GM18858 (cell line): ENCODE measurements at regions not wholly inside any gene's neighbourhood (a gene's known extent, or its start where the extent isn't known, plus 50 kb on each side); places are given as distances from the start of the nearest gene placed in this dataset.

Experiments used
- ATAC-seq: cut with Tn5 transposase; IDR thresholded peaks from one replicate; pipeline ENCODE4 v1.9.1; 2021; ENCODE audit not compliant: unreplicated experiment

- no peak for ATAC-seq
Measured at GRCh38 chr10:89879121-89879520, 177.7 kb downstream of the KIF20B start.

GRCh38 chr10:89887406-89887805, 186.0 kb downstream of the KIF20B start:
- ATAC-seq, result peak; percentile 42

- peak; percentile 70 for ATAC-seq
Measured at GRCh38 chr10:89887830-89888229, 186.4 kb downstream of the KIF20B start.

DNA sequence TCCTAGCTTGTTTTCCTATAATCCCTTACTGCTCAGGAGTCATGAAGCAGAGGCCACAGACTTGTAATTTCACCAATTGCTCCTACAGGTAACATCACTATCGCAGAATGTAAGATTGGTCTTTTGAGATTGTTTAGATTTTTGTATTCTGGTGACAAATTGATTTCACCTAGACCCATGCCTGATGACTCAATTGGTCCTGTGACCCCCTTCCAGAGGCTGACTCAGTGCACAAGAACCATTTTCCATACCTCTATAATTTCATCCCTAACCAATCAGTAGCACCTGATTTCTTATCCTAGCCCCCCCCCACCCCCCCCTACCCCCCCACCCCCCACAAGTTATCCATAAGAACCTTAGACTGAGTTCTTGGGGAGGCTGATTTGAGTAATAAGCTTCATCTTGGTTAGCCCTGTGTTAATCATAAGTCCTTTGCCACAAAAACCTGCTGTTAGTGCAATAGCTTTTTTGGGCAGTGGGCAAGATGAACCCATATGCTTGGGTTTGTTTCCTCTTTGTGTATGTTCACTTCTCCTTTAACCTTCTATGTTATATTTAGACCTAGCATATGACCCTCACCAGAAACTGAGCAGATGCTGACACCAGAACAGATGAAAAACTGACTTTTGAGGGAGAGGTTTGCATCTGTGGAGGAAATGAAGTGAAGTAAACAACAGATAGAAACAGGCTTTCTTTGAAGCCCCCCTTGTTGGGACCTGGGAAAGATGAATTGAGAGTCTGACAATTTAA, 187.1 kb downstream of the KIF20B start:
- ATAC-seq, result peak; percentile 66

DNA sequence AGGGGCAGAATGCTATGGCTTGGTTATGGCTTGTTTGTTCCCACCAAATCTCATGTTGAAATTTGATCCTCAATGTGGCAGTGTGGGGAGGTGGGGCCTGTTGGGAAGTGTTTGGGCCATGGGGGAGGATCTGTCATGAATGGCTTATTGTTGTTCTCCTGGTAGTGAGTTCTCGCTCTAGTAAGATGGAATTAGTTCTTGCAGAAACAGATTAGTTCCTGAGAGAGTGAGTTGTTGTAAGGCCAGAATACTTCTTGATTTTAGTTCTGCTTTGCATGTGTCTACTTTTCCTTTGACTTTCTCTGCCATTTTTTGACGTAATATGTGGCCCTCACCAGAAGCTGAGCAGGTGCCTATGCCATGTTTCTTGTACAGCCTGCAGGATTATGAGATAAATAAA, 188.2 kb downstream of the KIF20B start:
- no peak for ATAC-seq

DNA sequence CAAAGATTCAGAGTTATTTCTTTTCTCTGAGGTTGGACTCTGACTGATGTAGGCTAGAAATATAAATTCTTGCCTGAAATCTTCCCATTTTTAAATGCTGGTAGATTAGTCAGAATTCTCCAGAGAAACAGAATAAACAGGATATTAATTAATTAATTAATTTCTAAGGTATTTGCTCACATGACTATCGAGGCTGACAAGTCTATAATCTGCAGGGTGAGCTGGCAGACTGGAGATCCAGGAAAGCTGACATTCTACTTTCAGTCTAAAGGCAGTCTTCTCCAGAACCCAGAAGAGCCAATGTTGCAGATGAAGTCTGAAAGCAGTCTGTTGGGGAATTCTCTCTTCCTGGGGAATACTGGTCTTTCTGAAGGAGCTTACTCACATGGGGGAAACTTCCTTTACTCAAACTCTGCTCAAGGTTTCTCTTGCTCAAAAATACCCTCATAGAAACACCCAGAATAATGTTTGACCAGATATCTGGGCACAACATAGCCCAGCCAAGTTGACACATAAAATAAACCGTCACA, 189.7 kb downstream of the KIF20B start:
- no peak for ATAC-seq

DNA sequence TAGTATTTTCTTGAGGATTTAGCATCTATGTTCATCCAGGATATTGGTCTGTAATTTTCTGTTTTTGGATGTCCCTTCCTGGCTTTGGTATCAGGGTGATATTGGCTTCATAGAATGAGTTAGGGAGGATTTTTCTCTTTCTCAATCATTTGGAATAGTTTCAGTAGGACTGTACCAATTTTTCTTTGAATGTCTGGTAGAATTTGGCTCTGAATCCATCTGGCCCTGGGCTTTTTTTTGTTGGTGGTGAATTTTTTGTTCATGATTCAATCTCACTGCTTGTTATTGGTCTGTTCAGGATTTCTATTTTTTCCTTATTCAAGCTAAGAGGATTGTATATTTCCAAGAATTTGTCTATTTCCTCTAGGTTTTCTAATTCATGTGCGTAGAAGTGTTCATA, 192.7 kb downstream of the KIF20B start:
- no peak for ATAC-seq

GRCh38 chr10:89900554-89900953, 199.2 kb downstream of the KIF20B start:
- no peak for ATAC-seq

- no peak for ATAC-seq
Measured at GRCh38 chr10:89901895-89902294, 200.5 kb downstream of the KIF20B start.

DNA sequence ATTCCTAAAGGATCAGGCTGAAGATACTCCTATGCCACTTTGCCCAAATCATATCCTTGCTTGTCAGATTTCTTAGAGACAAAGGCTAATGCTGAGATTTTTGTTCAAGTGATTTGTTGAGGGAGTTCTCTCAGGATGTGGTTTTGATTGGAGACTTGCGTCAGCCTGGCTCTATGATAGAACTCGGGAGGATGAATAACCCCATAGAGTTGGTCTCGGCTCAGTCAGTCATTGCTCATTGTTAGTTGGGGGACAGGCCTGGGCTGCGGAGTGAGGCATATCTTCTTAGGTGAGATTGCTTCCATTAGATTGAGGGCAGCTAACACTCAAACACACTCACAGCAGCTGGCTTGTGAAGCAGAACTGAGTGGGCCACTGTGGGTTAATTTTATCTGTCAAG, 203.4 kb downstream of the KIF20B start:
- ATAC-seq, result no peak

GRCh38 chr10:89909752-89910151, 208.4 kb downstream of the KIF20B start:
- no peak for ATAC-seq

GRCh38 chr10:89915021-89915420, 213.6 kb downstream of the KIF20B start:
- no peak for ATAC-seq

- ATAC-seq, result no peak
Measured at GRCh38 chr10:89915968-89916367, 214.6 kb downstream of the KIF20B start.

GRCh38 chr10:89916468-89917215, 215.3 kb downstream of the KIF20B start:
- no peak for ATAC-seq

DNA sequence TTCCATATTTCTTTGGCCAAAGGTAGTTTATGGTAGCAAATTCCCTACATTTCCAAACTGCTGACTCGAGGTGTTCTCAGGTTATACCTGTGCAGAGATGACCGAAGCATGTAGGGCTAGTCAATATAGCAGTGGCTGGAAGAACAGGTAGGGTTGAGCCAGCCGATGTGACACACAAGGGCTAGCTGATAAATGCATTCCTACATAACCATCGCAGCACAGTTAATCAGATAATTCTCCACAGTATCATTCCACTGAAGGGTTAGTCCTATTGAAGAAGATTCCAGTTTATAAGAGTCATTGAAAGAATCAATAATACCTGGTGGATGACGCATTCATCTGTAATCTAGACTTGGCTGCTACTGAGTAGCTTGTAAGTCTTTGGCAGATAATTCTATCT, 220.0 kb downstream of the KIF20B start:
- ATAC-seq, result no peak

- no peak for ATAC-seq
Measured at GRCh38 chr10:89923661-89924060, 222.3 kb downstream of the KIF20B start.

- no peak for ATAC-seq
Measured at GRCh38 chr10:89924261-89924660, 222.9 kb downstream of the KIF20B start.

DNA sequence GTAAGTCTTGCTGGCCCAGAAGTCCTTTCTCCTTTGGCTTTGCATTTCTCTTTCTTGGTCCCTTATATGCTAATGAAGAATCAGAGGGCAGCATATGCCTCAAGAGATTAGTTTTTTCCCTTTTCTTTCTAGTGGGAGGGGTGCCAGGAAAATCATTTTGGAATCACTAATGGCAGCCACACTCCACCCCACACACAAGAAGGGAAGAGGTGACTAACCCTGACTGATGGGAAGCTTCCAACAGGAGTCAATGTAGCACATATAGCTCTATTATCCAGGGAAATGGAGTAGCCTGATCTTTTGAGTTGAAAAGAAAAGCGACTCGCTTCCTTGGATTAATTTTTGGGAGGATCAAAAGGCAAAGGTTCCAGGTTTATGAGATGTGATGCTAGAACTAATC, 225.3 kb downstream of the KIF20B start:
- no peak for ATAC-seq

DNA sequence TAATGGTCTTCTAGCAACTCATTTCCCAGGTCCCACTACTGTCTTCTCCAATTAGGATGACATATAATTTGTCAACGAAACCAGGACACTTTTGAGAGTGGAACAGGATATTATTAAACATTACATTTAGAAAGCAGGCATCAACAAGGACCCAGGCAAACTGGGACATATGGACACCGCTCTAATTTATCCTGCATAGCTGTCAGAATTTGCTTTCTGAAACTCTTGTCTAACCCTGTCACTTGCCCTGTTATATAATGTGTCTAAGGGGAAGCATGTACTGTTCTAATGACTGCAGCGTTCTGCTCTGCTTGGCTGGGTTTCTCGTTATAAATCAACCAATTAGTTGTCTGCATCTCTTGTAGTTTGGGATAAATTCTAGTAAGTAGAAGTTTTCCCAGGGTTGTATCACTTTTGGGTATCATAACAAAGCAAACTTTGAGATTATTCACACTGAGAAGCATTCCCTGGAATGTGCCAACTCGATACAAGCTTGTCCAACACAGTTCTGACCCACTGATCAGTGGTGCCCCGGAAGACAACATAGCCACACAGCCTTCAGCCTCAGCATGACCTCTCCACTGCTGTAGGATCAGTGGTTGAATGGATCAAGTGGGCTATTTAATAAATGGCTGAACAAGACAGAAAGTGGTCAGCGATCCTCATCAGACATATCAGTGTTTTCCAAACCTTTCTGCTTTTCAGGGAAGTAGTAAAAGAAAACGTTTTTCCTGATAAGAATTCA, 228.1 kb downstream of the KIF20B start:
- ATAC-seq, result peak; percentile 62

- no peak for ATAC-seq
Measured at GRCh38 chr10:89937494-89937893, 236.1 kb downstream of the KIF20B start.

GRCh38 chr10:89940076-89940475, 238.7 kb downstream of the KIF20B start:
- no peak for ATAC-seq

- no peak for ATAC-seq
Measured at GRCh38 chr10:89942217-89942616, 240.8 kb downstream of the KIF20B start.
